Mucosa of stomach (tissue), 1 donor: ENCODE measurements at regions not wholly inside any gene's neighbourhood (a gene's known extent, or its start where the extent isn't known, plus 50 kb on each side); places are given as distances from the start of the nearest gene placed in this dataset.

ENCODE experiments used
- H3K27me3 ChIP-seq: one replicate; pipeline ENCODE4 v1.7.0; 2013; ENCODE audit warnings: mild to moderate bottlenecking, low read length; ENCODE audit not compliant: control insufficient read depth, insufficient read depth
- H3K36me3 ChIP-seq: one replicate; pipeline ENCODE4 v1.7.0; 2013; ENCODE audit warnings: low read length; ENCODE audit not compliant: control insufficient read depth, insufficient read depth
- H3K4me1 ChIP-seq: one replicate; pipeline ENCODE4 v1.7.0; 2013; ENCODE audit warnings: mild to moderate bottlenecking, low read length; ENCODE audit not compliant: control insufficient read depth, insufficient read depth
- H3K4me3 ChIP-seq: one replicate; pipeline ENCODE4 v1.7.0; 2013; ENCODE audit warnings: low read length
- H3K9ac ChIP-seq: one replicate; pipeline ENCODE4 v1.7.0; 2013; ENCODE audit warnings: mild to moderate bottlenecking, low read length, moderate library complexity
- H3K9me3 ChIP-seq: one replicate; pipeline ENCODE4 v1.7.0; 2013; ENCODE audit warnings: mild to moderate bottlenecking, low read length, moderate library complexity; ENCODE audit not compliant: control insufficient read depth
- donor health status: Pancreatic carcinoma.

DNA sequence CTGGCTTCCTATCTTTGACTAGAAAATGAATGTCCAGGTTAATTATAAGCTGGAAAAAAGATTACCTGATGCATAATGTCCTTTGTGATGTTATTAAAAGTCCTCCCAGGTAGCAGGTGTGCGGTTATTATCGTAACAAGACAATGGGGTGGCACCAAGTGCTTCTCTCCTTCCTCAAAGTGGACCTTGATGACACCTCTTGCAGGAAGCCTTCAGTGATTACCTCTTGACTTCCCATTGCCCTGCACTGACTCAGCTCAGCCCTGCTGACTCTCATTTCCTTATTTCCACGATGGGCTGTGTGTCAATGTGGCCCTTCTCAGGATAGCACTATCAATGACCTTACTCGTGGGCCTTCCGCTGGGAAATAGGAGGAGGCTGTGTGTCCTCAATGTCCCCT lies 477.4 kb upstream of the CCL2 start:
- no peak overlapping the region for H3K4me3 ChIP-seq
- no peaks in the 10 kb centered on the region for H3K36me3 ChIP-seq
- no peaks in the 10 kb centered on the region for H3K4me1 ChIP-seq
- H3K9ac ChIP-seq = no peak overlapping the region
- H3K9me3 ChIP-seq = no peaks in the 10 kb centered on the region
- no peaks in the 10 kb centered on the region for H3K27me3 ChIP-seq

DNA sequence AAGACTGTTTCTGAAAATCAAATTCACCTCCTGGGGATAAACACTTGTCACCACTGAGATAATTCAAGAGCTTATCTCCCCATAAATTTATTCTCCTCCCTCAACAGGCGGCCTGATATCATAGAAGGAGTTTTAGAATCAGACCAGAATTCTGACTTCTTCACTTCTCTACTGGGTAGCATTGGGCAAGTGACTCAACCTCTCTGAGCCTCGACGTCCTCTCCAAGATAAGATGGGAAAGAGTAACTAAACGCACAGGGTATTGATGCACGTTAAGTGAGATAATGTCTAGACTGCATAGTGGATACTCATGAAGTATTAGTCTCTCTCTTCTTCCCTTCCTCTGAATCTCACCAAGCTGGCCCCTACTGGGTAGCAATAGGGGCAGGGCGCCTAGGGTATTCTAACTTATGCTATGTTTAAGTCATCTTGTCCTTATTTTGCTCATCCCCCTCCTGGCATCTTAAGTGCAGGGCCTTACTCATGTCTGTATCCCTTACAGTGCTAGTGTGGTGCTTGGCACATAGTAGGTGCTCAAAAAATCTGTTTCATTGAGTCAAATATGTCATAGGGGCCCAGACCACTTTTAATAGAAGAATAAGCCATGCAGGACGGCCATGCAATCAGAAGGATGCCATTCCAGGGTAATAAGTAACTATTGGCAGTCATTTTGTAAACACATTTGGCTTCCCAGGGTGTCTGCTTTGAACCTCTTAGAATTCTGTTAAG lies 476.4 kb upstream of the CCL2 start:
- no peaks in the 10 kb centered on the region for H3K36me3 ChIP-seq
- no peaks in the 10 kb centered on the region for H3K9me3 ChIP-seq
- H3K4me1 ChIP-seq = no peaks in the 10 kb centered on the region
- no peak overlapping the region for H3K9ac ChIP-seq
- H3K4me3 ChIP-seq = no peak overlapping the region
- H3K27me3 ChIP-seq = no peaks in the 10 kb centered on the region

DNA sequence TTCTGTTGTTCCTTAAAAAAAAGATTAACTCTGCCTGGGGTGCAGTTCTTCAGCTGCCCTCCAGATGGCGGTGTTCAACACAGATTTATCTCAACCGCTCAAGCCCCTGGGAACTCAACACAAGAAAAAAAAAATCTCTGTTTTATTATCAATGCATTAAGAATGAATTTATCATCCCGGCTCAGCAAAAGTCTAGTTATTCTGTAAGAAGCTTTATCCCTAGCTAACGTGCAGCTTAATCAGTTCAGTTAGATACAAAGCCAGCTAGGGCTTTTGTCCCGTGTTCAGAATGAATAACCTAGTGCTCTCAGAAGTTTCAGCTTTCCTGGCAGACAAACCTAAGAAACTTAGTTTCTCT lies 475.9 kb upstream of the CCL2 start:
- no peak overlapping the region for H3K9ac ChIP-seq
- H3K27me3 ChIP-seq = no peaks in the 10 kb centered on the region
- no peaks in the 10 kb centered on the region for H3K9me3 ChIP-seq
- no peaks in the 10 kb centered on the region for H3K4me1 ChIP-seq
- no peaks in the 10 kb centered on the region for H3K36me3 ChIP-seq
- H3K4me3 ChIP-seq = no peak overlapping the region

DNA sequence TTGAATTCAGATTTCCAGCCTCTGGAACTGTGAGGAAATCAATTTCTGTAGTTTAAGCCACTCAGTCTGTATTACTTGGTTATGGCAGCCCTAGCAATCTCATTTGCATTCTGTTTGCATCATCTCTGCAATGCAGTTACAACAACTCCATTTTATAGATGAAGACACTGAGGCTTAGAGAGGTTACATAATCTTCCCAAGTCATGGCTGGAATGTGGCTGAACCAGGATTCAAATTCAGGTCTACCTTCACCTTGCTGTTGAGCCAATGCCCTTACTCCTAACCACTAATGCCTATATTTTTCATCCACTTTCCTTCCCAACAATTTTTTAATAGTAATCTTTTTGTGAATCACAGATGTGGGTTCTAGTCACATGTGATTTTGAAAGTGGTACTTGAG lies 469.8 kb upstream of the CCL2 start:
- H3K9ac ChIP-seq = no peak overlapping the region
- H3K27me3 ChIP-seq = no peaks in the 10 kb centered on the region
- H3K36me3 ChIP-seq = no peaks in the 10 kb centered on the region
- no peaks in the 10 kb centered on the region for H3K9me3 ChIP-seq
- no peaks in the 10 kb centered on the region for H3K4me1 ChIP-seq
- no peak overlapping the region for H3K4me3 ChIP-seq

DNA sequence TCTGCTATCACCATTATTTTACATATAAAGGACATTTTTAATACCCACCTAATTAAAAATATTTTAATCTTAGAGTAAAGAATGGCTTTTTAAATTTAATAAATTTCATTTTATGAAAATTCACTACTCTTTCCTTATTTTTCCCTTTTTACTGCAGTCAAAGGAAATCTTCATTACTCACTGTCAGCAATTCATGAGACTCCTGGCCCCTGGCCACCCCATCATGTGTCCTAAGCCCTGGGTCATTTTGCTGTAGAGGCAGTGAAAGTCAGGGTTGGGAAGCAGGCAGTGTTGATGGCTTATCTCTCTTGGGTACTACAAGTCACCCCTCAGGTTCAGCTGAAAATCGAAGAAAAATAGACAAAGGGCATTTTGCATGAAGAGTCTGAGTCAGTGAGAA lies 468.6 kb upstream of the CCL2 start:
- no peaks in the 10 kb centered on the region for H3K4me1 ChIP-seq
- no peaks in the 10 kb centered on the region for H3K36me3 ChIP-seq
- H3K4me3 ChIP-seq = no peak overlapping the region
- no peak overlapping the region for H3K9ac ChIP-seq
- no peaks in the 10 kb centered on the region for H3K9me3 ChIP-seq
- no peaks in the 10 kb centered on the region for H3K27me3 ChIP-seq

GRCh38 chr17:33789658-33790057 lies 465.4 kb upstream of the CCL2 start:
- Histone ChIP-seq H3K9me3 (no peaks in the 10 kb centered on the region), H3K27me3 (no peaks in the 10 kb centered on the region), H3K4me1 (no peaks in the 10 kb centered on the region), H3K36me3 (no peaks in the 10 kb centered on the region), H3K9ac (no peak overlapping the region), H3K4me3 (no peak overlapping the region)

DNA sequence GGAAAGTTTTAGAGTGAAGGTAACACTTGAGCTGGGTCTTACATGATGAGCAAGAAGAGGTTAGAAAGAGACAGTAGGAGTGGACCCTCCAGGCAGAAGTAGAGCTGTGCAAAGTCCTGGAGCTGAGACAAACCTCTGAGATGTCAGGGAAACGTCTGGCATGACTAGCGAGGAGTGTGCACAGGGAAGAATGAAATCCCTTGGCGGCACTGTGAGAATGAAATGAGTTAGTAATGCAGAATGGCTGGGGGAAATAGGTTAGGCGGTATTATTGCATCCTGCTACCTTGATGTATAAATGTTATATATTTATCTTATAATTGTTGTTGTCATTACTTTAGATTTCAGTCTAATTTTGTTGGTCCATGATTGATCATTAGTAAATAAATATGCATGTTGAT lies 457.9 kb upstream of the CCL2 start:
- no peaks in the 10 kb centered on the region for H3K36me3 ChIP-seq
- no peak overlapping the region for H3K9ac ChIP-seq
- H3K4me3 ChIP-seq = no peak overlapping the region
- no peaks in the 10 kb centered on the region for H3K4me1 ChIP-seq
- no peaks in the 10 kb centered on the region for H3K9me3 ChIP-seq
- H3K27me3 ChIP-seq = no peaks in the 10 kb centered on the region

- no peaks in the 10 kb centered on the region for H3K9me3 ChIP-seq
- H3K9ac ChIP-seq = no peak overlapping the region
- H3K36me3 ChIP-seq = no peaks in the 10 kb centered on the region
- no peaks in the 10 kb centered on the region for H3K4me1 ChIP-seq
- H3K27me3 ChIP-seq = no peaks in the 10 kb centered on the region
- H3K4me3 ChIP-seq = no peak overlapping the region
These were observed 456.8 kb upstream of the CCL2 start for GRCh38 chr17:33798308-33798707.

DNA sequence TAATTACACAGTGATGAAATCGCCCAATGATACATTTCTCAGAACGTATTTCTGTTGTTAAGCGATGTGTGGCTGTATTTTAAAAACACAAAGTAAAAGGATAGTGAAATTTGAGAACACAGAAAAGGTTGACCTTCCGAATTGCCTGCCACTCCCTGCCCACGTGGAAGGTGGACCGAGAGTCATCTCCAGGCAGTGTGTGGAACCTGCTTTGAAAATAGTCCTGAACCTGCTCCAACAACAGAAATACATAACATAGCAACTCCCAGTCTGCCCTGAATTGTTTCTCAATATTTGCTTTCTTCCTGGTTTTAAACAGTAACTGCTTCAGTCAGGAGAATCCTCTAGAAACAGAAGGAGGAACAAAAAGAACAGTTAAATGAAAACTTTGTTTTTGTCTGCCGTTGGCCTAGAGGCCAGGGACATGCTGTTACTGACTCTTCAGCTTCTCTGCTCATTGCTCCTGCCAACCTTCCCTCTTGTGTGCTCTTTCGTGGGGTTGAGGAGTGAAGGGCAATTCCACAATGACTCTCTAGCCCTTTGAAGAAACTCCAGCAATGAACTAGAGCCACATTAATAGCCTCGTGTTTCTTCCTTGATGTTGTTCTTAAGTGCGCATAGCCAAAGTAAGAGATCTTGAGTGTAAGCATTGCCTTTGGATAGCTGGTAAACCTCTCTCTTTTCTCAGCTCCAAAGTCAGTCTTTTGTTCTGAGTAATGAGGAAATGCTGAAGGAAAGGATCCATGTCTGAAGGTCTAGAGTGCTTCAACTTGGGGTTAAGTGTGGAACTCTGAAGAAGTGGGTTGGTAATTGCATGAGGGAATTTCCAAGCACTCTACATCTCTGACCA lies 452.5 kb upstream of the CCL2 start:
- Histone ChIP-seq H3K27me3 (no peaks in the 10 kb centered on the region), H3K4me1 (no peaks in the 10 kb centered on the region), H3K9me3 (no peaks in the 10 kb centered on the region), H3K9ac (no peak overlapping the region), H3K36me3 (no peaks in the 10 kb centered on the region), H3K4me3 (no peak overlapping the region)

GRCh38 chr17:33803199-33803685 lies 451.8 kb upstream of the CCL2 start:
- Histone ChIP-seq H3K9me3 (no peaks in the 10 kb centered on the region), H3K36me3 (no peaks in the 10 kb centered on the region), H3K9ac (no peak overlapping the region), H3K4me1 (no peaks in the 10 kb centered on the region), H3K4me3 (no peak overlapping the region), H3K27me3 (no peaks in the 10 kb centered on the region)

DNA sequence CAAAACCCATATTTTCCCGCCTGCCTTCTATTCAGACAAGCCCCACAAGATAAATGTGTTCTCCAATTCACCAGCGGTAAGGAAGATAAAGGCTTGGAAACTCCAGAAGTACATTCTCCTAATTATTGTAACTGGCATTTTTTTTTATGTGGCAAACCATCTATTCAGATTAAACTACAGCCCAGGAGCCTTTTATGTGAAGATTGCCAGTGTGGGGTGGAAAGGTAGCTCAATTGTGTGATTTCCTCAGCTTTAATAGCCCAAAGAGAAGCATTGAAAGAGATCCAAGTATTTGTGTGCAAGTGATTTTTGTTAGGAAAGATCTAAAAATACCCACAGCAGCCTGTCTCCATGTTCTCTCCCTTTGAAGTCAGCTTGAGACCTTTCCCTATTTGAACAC lies 451.4 kb upstream of the CCL2 start:
- no peaks in the 10 kb centered on the region for H3K27me3 ChIP-seq
- no peak overlapping the region for H3K9ac ChIP-seq
- no peak overlapping the region for H3K4me3 ChIP-seq
- no peaks in the 10 kb centered on the region for H3K9me3 ChIP-seq
- H3K4me1 ChIP-seq = no peaks in the 10 kb centered on the region
- no peaks in the 10 kb centered on the region for H3K36me3 ChIP-seq

GRCh38 chr17:33804401-33804800 lies 450.7 kb upstream of the CCL2 start:
- Histone ChIP-seq H3K9ac (no peak overlapping the region), H3K4me3 (no peak overlapping the region), H3K27me3 (no peaks in the 10 kb centered on the region), H3K36me3 (no peaks in the 10 kb centered on the region), H3K4me1 (no peaks in the 10 kb centered on the region), H3K9me3 (no peaks in the 10 kb centered on the region)
